ENCODE measurements at regions not wholly inside any gene's neighbourhood (a gene's known extent, or its start where the extent isn't known, plus 50 kb on each side); places are given as distances from the start of the nearest gene placed in this dataset.

DNA sequence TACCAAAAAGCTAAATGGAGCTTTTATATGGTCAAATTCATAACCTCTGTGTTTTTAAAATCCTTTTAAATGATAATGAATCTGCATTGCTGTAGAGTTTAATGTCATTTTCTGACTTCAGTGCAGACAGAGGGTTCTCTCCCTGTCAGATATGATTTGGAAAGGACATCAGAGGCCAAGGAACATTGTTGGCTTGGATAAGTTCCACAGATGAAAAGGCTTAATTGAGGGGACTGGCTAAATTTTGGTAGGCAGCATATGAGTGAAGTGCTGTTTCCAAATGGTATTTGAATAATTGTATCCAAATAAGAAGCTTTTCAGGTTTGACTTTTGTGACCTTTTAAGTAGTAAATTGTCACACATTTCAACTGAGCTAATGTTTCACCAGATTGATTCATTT, 124.6 kb upstream of the KCNH7 start:
- H3K27me3 ChIP-seq (ENCODE audit: insufficient read depth, low read depth): no peaks in the 10 kb centered on the region
- no peaks in the 10 kb centered on the region for H4K20me1 ChIP-seq (ENCODE audit: insufficient read depth)
- no peak overlapping the region for H2AFZ ChIP-seq (ENCODE audit: low read depth)
- H3K79me2 ChIP-seq (ENCODE audit: insufficient read depth, low read depth): no peaks in the 10 kb centered on the region
- TF ChIP-seq, protein P1, sequence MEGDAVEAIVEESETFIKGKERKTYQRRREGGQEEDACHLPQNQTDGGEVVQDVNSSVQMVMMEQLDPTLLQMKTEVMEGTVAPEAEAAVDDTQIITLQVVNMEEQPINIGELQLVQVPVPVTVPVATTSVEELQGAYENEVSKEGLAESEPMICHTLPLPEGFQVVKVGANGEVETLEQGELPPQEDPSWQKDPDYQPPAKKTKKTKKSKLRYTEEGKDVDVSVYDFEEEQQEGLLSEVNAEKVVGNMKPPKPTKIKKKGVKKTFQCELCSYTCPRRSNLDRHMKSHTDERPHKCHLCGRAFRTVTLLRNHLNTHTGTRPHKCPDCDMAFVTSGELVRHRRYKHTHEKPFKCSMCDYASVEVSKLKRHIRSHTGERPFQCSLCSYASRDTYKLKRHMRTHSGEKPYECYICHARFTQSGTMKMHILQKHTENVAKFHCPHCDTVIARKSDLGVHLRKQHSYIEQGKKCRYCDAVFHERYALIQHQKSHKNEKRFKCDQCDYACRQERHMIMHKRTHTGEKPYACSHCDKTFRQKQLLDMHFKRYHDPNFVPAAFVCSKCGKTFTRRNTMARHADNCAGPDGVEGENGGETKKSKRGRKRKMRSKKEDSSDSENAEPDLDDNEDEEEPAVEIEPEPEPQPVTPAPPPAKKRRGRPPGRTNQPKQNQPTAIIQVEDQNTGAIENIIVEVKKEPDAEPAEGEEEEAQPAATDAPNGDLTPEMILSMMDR (conservative IDR thresholded peaks at IDR 0.05; ENCODE audit: low read depth, low read length): no peak
- no peaks in the 10 kb centered on the region for H3K36me3 ChIP-seq (ENCODE audit: insufficient read depth)
- no peak overlapping the region for H3K4me3 ChIP-seq (IDR thresholded peaks at IDR 0.05; ENCODE audit: insufficient read depth, low read depth, low read length)
- no peak overlapping the region for H3K4me2 ChIP-seq
- H3K27ac ChIP-seq: no peak overlapping the region
- H3K4me1 ChIP-seq (ENCODE audit: low read depth, poor library complexity, severe bottlenecking): no peaks in the 10 kb centered on the region
- H3K9ac ChIP-seq: no peak overlapping the region

DNA sequence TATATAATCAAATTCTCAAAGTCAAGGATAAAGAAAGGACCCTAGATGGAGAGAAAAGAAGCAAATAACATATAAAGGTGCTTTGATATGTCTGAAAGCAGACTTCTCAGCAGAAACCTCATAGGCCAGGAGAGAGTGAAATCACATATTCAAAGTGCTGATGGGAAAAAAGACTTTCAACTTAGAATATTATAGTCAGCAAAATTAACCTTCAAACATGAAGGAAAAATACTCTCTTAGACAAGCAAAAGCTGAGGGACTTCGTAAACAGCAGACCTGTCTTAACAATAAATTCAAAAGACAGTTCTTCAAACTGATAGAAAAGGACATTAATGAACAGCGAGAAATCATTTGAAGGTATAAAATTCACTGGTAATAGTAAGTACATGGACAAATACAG, 107.2 kb upstream of the KCNH7 start:
- Histone ChIP-seq H3K9ac (no peak overlapping the region), H3K4me2 (no peak overlapping the region), H3K27ac (no peak overlapping the region), H4K20me1 (ENCODE audit: insufficient read depth) (no peaks in the 10 kb centered on the region), H3K4me3 (IDR thresholded peaks at IDR 0.05; ENCODE audit: insufficient read depth, low read depth, low read length) (no peak overlapping the region), H3K27me3 (ENCODE audit: insufficient read depth, low read depth) (no peaks in the 10 kb centered on the region), H3K4me1 (ENCODE audit: low read depth, poor library complexity, severe bottlenecking) (no peaks in the 10 kb centered on the region), H3K79me2 (ENCODE audit: insufficient read depth, low read depth) (no peaks in the 10 kb centered on the region), H3K36me3 (ENCODE audit: insufficient read depth) (no peaks in the 10 kb centered on the region), H2AFZ (ENCODE audit: low read depth) (no peak overlapping the region)
- TF ChIP-seq, protein P1 (conservative IDR thresholded peaks at IDR 0.05; ENCODE audit: low read depth, low read length): no peak

DNA sequence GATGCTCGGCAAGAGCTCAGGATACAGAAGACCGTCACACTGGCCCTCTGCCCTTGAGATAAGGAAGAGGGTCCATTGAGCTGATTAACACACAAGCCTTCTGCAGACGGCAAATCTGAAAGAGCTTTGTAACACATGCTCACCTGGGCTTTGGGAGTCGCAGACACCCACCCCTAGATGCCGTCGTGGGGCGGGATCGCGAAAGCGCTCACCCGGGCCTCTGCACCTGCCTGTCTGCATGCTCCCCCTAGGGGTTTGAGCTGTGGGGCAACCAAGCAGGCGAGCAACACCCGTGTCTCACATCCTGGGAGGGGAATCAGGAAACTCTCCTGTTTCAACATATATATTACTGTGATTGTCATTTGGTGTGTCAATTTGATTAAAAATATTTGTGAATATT, 99.8 kb upstream of the KCNH7 start:
- H3K79me2 ChIP-seq (ENCODE audit: insufficient read depth, low read depth): no peaks in the 10 kb centered on the region
- no peak overlapping the region for H3K9ac ChIP-seq
- H2AFZ ChIP-seq (ENCODE audit: low read depth): no peak overlapping the region
- no peak overlapping the region for H3K4me3 ChIP-seq (IDR thresholded peaks at IDR 0.05; ENCODE audit: insufficient read depth, low read depth, low read length)
- no peaks in the 10 kb centered on the region for H3K4me1 ChIP-seq (ENCODE audit: low read depth, poor library complexity, severe bottlenecking)
- no peaks in the 10 kb centered on the region for H3K27me3 ChIP-seq (ENCODE audit: insufficient read depth, low read depth)
- H4K20me1 ChIP-seq (ENCODE audit: insufficient read depth): no peaks in the 10 kb centered on the region
- H3K27ac ChIP-seq: no peak overlapping the region
- H3K4me2 ChIP-seq: no peak overlapping the region
- no peaks in the 10 kb centered on the region for H3K36me3 ChIP-seq (ENCODE audit: insufficient read depth)
- TF ChIP-seq, protein P1 (conservative IDR thresholded peaks at IDR 0.05; ENCODE audit: low read depth, low read length): no peak

GRCh38 chr2:162934191-162934590, 95.6 kb upstream of the KCNH7 start:
- no peaks in the 10 kb centered on the region for H3K4me1 ChIP-seq (ENCODE audit: low read depth, poor library complexity, severe bottlenecking)
- no peak overlapping the region for H3K27ac ChIP-seq
- H3K36me3 ChIP-seq (ENCODE audit: insufficient read depth): no peaks in the 10 kb centered on the region
- no peak overlapping the region for H2AFZ ChIP-seq (ENCODE audit: low read depth)
- no peak overlapping the region for H3K9ac ChIP-seq
- no peaks in the 10 kb centered on the region for H3K27me3 ChIP-seq (ENCODE audit: insufficient read depth, low read depth)
- H3K4me2 ChIP-seq: no peak overlapping the region
- H3K4me3 ChIP-seq (IDR thresholded peaks at IDR 0.05; ENCODE audit: insufficient read depth, low read depth, low read length): no peak overlapping the region
- no peaks in the 10 kb centered on the region for H3K79me2 ChIP-seq (ENCODE audit: insufficient read depth, low read depth)
- no peaks in the 10 kb centered on the region for H4K20me1 ChIP-seq (ENCODE audit: insufficient read depth)
- TF ChIP-seq, protein P1 (conservative IDR thresholded peaks at IDR 0.05; ENCODE audit: low read depth, low read length): no peak

DNA sequence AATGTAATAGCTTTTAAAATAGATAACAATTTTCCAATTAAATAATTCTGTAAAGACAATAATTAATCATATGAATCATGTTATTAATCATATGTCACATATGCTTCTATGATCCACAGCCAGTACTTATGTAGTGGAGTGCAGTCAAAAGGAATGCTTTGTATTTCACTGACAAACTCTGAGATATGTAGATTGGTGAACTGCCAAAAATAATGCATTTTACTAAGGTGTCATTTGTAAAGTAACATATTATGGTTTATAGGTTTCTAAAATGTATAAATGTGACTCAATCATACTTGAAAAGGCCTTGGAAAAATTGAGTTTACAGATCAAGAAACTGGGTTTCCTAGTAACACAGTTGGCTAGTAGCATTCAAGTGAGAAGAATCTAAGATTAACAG, 93.8 kb upstream of the KCNH7 start:
- no peak overlapping the region for H3K4me3 ChIP-seq (IDR thresholded peaks at IDR 0.05; ENCODE audit: insufficient read depth, low read depth, low read length)
- H4K20me1 ChIP-seq (ENCODE audit: insufficient read depth): no peaks in the 10 kb centered on the region
- no peaks in the 10 kb centered on the region for H3K79me2 ChIP-seq (ENCODE audit: insufficient read depth, low read depth)
- no peak overlapping the region for H3K9ac ChIP-seq
- H3K36me3 ChIP-seq (ENCODE audit: insufficient read depth): no peaks in the 10 kb centered on the region
- H3K27me3 ChIP-seq (ENCODE audit: insufficient read depth, low read depth): no peaks in the 10 kb centered on the region
- TF ChIP-seq, protein P1 (conservative IDR thresholded peaks at IDR 0.05; ENCODE audit: low read depth, low read length): no peak
- H3K27ac ChIP-seq: no peak overlapping the region
- H3K4me2 ChIP-seq: no peak overlapping the region
- no peaks in the 10 kb centered on the region for H3K4me1 ChIP-seq (ENCODE audit: low read depth, poor library complexity, severe bottlenecking)
- H2AFZ ChIP-seq (ENCODE audit: low read depth): no peak overlapping the region
